Keratinocyte (primary cell): ENCODE measurements at regions not wholly inside any gene's neighbourhood (a gene's known extent, or its start where the extent isn't known, plus 50 kb on each side); places are given as distances from the start of the nearest gene placed in this dataset.

Experiments
- EZH2 ChIP-seq: IDR thresholded peaks from one replicate; pipeline ENCODE4 v1.6.1; 2012; ENCODE audit warnings: inconsistent platforms, mild to moderate bottlenecking, low read length, moderate library complexity
- TF ChIP-seq, protein P1 (sequence below), 3 experiments: IDR thresholded peaks in 1 of 3; conservative IDR thresholded peaks in 1 of 3; optimal IDR thresholded peaks in 1 of 3; 2 replicates in 2 of 3; 3 replicates in 1 of 3; pipeline versions ENCODE3 to v1.5.1; 2011; ENCODE audit warnings: low read length in 3 of 3, mild to moderate bottlenecking in 3 of 3, moderate library complexity in 2 of 3, control low read depth in 1 of 3, inconsistent platforms in 1 of 3; ENCODE audit not compliant: insufficient read depth in 2 of 3; ENCODE audit errors: extremely low read depth in 1 of 3

DNA sequence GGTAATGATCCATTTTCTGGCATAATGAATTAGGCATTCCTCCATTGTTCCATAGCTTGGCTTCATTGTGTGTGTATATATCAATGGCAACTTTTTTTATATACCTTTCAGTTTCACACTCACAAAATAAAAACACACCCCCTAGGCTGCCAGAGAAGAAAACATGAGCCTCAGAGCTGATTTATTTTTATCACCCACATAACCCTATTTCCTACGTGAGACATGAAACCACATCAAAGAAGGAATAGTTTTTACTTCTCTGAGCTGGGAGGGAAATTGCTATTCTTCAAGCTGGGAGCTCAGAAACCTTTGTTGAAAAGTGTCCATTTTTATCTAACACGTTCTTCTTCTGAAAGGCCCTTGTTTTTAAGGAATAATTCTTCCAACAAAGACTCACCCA is 126.7 kb upstream of the RAI2 start:
- TF ChIP-seq, protein P1, sequence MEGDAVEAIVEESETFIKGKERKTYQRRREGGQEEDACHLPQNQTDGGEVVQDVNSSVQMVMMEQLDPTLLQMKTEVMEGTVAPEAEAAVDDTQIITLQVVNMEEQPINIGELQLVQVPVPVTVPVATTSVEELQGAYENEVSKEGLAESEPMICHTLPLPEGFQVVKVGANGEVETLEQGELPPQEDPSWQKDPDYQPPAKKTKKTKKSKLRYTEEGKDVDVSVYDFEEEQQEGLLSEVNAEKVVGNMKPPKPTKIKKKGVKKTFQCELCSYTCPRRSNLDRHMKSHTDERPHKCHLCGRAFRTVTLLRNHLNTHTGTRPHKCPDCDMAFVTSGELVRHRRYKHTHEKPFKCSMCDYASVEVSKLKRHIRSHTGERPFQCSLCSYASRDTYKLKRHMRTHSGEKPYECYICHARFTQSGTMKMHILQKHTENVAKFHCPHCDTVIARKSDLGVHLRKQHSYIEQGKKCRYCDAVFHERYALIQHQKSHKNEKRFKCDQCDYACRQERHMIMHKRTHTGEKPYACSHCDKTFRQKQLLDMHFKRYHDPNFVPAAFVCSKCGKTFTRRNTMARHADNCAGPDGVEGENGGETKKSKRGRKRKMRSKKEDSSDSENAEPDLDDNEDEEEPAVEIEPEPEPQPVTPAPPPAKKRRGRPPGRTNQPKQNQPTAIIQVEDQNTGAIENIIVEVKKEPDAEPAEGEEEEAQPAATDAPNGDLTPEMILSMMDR (optimal IDR thresholded peaks at IDR 0.05 in 1 of 3, IDR thresholded peaks at IDR 0.05 in 1 of 3, conservative IDR thresholded peaks at IDR 0.05 in 1 of 3; ENCODE audit: extremely low read depth in 1 of 3, insufficient read depth in 2 of 3, low read length in 3 of 3), result no peak
- no peak for TF ChIP-seq EZH2
